Neural cell (in vitro differentiated cells): ENCODE measurements at regions not wholly inside any gene's neighbourhood (a gene's known extent, or its start where the extent isn't known, plus 50 kb on each side); places are given as distances from the start of the nearest gene placed in this dataset.

Source experiments
- H2AFZ ChIP-seq: fragments of 200-600, 300-800 bp; sonication (generic), shearing (Covaris generic); 2 replicates; pipeline ENCODE4 v1.6.0; 2014; ENCODE audit warnings: low read depth, mild to moderate bottlenecking, antibody characterized with exemption, low read length, moderate library complexity
- H3F3A ChIP-seq: fragments of 200-600 bp; shearing (Covaris generic); 2 replicates; pipeline ENCODE4 v1.6.1; 2016; ENCODE audit warnings: mild to moderate bottlenecking, moderate library complexity, mixed read lengths, antibody characterized with exemption, low read length; ENCODE audit not compliant: insufficient read depth, poor library complexity, severe bottlenecking
- H3K27ac ChIP-seq: fragments of 200-600, 300-800 bp; sonication (generic), shearing (Covaris generic); 2 replicates; pipeline ENCODE4 v1.5.1; 2014; ENCODE audit warnings: mild to moderate bottlenecking, low read length, moderate library complexity
- H3K27me3 ChIP-seq: fragments of 300-800, 200-600 bp; sonication (generic), shearing (Covaris generic); 2 replicates; pipeline ENCODE4 v1.6.0; 2014; ENCODE audit warnings: mild to moderate bottlenecking, low read depth, low read length, moderate library complexity; ENCODE audit not compliant: insufficient read depth
- H3K36me3 ChIP-seq: fragments of 300-800, 200-600 bp; sonication (generic), shearing (Covaris generic); 2 replicates; pipeline ENCODE4 v1.5.1; 2014; ENCODE audit warnings: mild to moderate bottlenecking, antibody characterized with exemption, low read length, moderate library complexity; ENCODE audit not compliant: insufficient read depth
- H3K4me2 ChIP-seq: fragments of 300-800, 200-600 bp; sonication (generic), shearing (Covaris generic); 2 replicates; pipeline ENCODE4 v1.6.0; 2014; ENCODE audit warnings: mild to moderate bottlenecking, low read length
- H3K4me3 ChIP-seq: fragments of 300-800, 200-600 bp; sonication (generic), shearing (Covaris generic); 2 replicates; pipeline ENCODE4 v1.5.1; 2014; ENCODE audit warnings: mild to moderate bottlenecking, low read length, moderate library complexity
- H3K79me2 ChIP-seq: fragments of 200-600 bp; shearing (Covaris generic); replicated peaks from 2 replicates; pipeline ENCODE4 v1.6.0; 2014; ENCODE audit warnings: mild to moderate bottlenecking, low read length, moderate library complexity; ENCODE audit not compliant: insufficient read depth
- H3K9ac ChIP-seq: fragments of 300-800, 200-600 bp; sonication (generic), shearing (Covaris generic); 2 replicates; pipeline ENCODE4 v1.6.1; 2016; ENCODE audit warnings: mild to moderate bottlenecking, low read length, mixed read lengths
- H3K9me2 ChIP-seq: fragments of 200-600 bp; shearing (Covaris generic); 2 replicates; pipeline ENCODE4 v1.6.1; 2016; ENCODE audit warnings: mild to moderate bottlenecking, low read length, mixed read lengths; ENCODE audit not compliant: insufficient read depth
- H3K9me3 ChIP-seq: fragments of 200-600, 300-800 bp; sonication (generic), shearing (Covaris generic); 2 replicates; pipeline ENCODE4 v1.6.1; 2016; ENCODE audit warnings: mild to moderate bottlenecking, mixed run types, low read length, moderate library complexity, mixed read lengths
- H4K20me1 ChIP-seq: fragments of 200-600 bp; shearing (Covaris generic); 2 replicates; pipeline ENCODE4 v1.6.1; 2016; ENCODE audit warnings: mild to moderate bottlenecking, mixed run types; ENCODE audit not compliant: insufficient read depth
- EP300 ChIP-seq: fragments of 450-650 bp; conservative IDR thresholded peaks from 2 replicates; pipeline ENCODE4 v1.6.1; 2014; ENCODE audit warnings: antibody characterized with exemption, mild to moderate bottlenecking, moderate library complexity; ENCODE audit not compliant: poor library complexity, severe bottlenecking
- EZH2 ChIP-seq: fragments of 200-600, 300-800 bp; shearing (Covaris generic), sonication (generic); IDR thresholded peaks from 2 replicates; pipeline ENCODE4 v1.6.1; 2014; ENCODE audit warnings: antibody characterized with exemption, low read length, borderline replicate concordance, mild to moderate bottlenecking; ENCODE audit not compliant: insufficient read depth, poor library complexity, severe bottlenecking
- MXI1 ChIP-seq: fragments of 450-650 bp; conservative IDR thresholded peaks from 2 replicates; pipeline ENCODE4 v1.6.1; 2014; ENCODE audit warnings: antibody characterized with exemption, mild to moderate bottlenecking; ENCODE audit not compliant: poor library complexity, severe bottlenecking
- POLR2AphosphoS5 ChIP-seq: IDR thresholded peaks from 2 replicates; pipeline ENCODE4 v1.6.1; 2012
- RAD21 ChIP-seq: fragments of 450-650 bp; conservative IDR thresholded peaks from 2 replicates; pipeline ENCODE4 v1.6.1; 2014; ENCODE audit warnings: antibody characterized with exemption, mild to moderate bottlenecking, moderate library complexity
- REST ChIP-seq: IDR thresholded peaks from 2 replicates; pipeline ENCODE4 v1.6.1; 2012; ENCODE audit warnings: borderline replicate concordance
- SMC3 ChIP-seq: fragments of 450-650 bp; conservative IDR thresholded peaks from 2 replicates; pipeline ENCODE4 v1.6.1; 2014; ENCODE audit warnings: antibody characterized with exemption, mild to moderate bottlenecking, moderate library complexity; ENCODE audit not compliant: poor library complexity
- TAF1 ChIP-seq: IDR thresholded peaks from 2 replicates; pipeline ENCODE4 v1.6.1; 2012; ENCODE audit warnings: low read depth
- TF ChIP-seq, protein P1 (sequence below): fragments of 450-650 bp; IDR thresholded peaks from 2 replicates; pipeline ENCODE4 v1.5.1; 2014; ENCODE audit warnings: antibody characterized with exemption, mild to moderate bottlenecking, moderate library complexity; ENCODE audit not compliant: poor library complexity, severe bottlenecking

DNA sequence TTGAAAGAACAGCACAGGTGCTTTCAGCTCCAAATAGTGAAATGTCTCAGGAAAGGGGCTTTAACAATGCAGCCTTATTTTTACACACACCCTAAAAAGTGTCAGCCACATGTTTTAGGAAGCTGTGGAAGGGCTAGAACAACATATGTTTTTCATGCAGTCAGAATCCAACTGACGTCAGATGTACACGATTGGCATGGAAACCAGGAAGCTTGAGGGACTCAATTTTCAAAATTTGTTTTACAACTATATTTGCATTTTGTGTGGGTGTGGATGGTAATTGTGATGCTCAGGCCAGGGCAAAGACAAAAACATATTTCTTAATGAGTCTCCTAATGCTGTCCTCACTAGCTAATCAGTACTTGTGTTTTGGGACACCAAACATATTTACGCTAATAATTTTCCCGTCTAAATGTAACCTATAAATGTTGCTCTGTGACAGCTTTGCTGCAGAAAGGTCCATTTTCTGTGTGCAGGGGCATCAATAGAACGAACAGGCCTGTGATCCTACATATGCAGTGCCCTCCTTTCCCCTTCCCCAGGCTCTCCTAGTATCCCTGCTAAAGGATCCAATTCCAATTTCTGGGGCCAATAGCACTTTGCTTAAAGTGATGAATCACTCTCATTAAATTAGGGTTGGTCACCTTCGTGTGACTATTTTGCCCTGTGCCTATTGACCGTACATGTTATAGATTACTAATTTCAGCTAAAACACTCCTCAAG lies 434.0 kb upstream of the CDH5 start:
- H3K9me3 ChIP-seq: no peaks in the 10 kb centered on the region
- H3F3A ChIP-seq: no peaks in the 10 kb centered on the region
- no peaks in the 10 kb centered on the region for H3K36me3 ChIP-seq
- TF ChIP-seq TAF1 (no peak), MXI1 (no peak)
- no peaks in the 10 kb centered on the region for H3K9me2 ChIP-seq
- no peak overlapping the region for H3K27ac ChIP-seq
- no peak overlapping the region for H3K4me2 ChIP-seq
- no peaks in the 10 kb centered on the region for H3K79me2 ChIP-seq
- no peak overlapping the region for H3K9ac ChIP-seq
- H2AFZ ChIP-seq: no peak overlapping the region
- no peaks in the 10 kb centered on the region for H3K27me3 ChIP-seq
- H4K20me1 ChIP-seq: no peaks in the 10 kb centered on the region
- no peak overlapping the region for H3K4me3 ChIP-seq

- H3K27me3 ChIP-seq: no peaks in the 10 kb centered on the region
- H3K36me3 ChIP-seq: no peaks in the 10 kb centered on the region
- no peaks in the 10 kb centered on the region for H3F3A ChIP-seq
- H3K4me2 ChIP-seq: no peak overlapping the region
- no peaks in the 10 kb centered on the region for H3K9me2 ChIP-seq
- H3K9me3 ChIP-seq: no peaks in the 10 kb centered on the region
- no peaks in the 10 kb centered on the region for H4K20me1 ChIP-seq
- no peak overlapping the region for H3K4me3 ChIP-seq
- H3K79me2 ChIP-seq: no peaks in the 10 kb centered on the region
- TF ChIP-seq EP300 (no peak), SMC3 (no peak), EZH2 (no peak), REST (no peak), RAD21 (no peak), POLR2AphosphoS5 (no peak), TAF1 (no peak), MXI1 (no peak)
- TF ChIP-seq, protein P1, sequence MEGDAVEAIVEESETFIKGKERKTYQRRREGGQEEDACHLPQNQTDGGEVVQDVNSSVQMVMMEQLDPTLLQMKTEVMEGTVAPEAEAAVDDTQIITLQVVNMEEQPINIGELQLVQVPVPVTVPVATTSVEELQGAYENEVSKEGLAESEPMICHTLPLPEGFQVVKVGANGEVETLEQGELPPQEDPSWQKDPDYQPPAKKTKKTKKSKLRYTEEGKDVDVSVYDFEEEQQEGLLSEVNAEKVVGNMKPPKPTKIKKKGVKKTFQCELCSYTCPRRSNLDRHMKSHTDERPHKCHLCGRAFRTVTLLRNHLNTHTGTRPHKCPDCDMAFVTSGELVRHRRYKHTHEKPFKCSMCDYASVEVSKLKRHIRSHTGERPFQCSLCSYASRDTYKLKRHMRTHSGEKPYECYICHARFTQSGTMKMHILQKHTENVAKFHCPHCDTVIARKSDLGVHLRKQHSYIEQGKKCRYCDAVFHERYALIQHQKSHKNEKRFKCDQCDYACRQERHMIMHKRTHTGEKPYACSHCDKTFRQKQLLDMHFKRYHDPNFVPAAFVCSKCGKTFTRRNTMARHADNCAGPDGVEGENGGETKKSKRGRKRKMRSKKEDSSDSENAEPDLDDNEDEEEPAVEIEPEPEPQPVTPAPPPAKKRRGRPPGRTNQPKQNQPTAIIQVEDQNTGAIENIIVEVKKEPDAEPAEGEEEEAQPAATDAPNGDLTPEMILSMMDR: no peak
- H2AFZ ChIP-seq: no peak overlapping the region
- no peak overlapping the region for H3K9ac ChIP-seq
- no peak overlapping the region for H3K27ac ChIP-seq
Observed at GRCh38 chr16:65922923-65923322, 443.6 kb upstream of the CDH5 start.
